WI38 (cell line): ENCODE measurements at regions not wholly inside any gene's neighbourhood (a gene's known extent, or its start where the extent isn't known, plus 50 kb on each side); places are given as distances from the start of the nearest gene placed in this dataset.
"Not testable (repeated sequence)": the region's sequence is repeated elsewhere in the genome, so short reads cannot be mapped to it uniquely, and the experiment has no call there.

ENCODE experiments used
- H3K4me3 ChIP-seq: 2 replicates; pipeline ENCODE4 v1.5.1; 2011; ENCODE audit warnings: low read depth, mild to moderate bottlenecking, control low read depth, low read length
- TF ChIP-seq, protein P1 (sequence below): IDR thresholded peaks from 2 replicates; pipeline ENCODE4 v1.5.1; 2012; ENCODE audit warnings: low read depth, mild to moderate bottlenecking, control low read depth, low read length

DNA sequence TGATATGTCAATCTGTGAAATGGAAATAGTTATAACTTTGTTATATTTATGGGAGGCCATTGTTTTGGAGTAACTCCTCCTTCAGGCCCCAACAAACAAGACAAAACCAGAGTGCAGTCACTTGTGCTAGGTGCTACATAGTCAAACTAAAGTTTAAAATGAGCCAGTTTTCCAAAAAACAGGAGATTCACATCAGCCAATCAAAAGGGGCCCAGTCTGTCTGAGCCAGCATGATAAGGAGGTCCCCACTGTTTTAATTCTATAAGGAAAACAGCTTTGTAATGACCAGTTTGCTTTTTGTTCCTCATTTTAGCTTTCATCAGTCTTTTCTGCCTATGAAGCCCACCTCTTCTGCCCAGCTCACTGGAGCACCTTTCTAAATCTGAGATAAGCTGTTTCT lies 94.7 kb upstream of the SLC7A14 start:
- H3K4me3 ChIP-seq, result no peak overlapping the region
- TF ChIP-seq, protein P1, sequence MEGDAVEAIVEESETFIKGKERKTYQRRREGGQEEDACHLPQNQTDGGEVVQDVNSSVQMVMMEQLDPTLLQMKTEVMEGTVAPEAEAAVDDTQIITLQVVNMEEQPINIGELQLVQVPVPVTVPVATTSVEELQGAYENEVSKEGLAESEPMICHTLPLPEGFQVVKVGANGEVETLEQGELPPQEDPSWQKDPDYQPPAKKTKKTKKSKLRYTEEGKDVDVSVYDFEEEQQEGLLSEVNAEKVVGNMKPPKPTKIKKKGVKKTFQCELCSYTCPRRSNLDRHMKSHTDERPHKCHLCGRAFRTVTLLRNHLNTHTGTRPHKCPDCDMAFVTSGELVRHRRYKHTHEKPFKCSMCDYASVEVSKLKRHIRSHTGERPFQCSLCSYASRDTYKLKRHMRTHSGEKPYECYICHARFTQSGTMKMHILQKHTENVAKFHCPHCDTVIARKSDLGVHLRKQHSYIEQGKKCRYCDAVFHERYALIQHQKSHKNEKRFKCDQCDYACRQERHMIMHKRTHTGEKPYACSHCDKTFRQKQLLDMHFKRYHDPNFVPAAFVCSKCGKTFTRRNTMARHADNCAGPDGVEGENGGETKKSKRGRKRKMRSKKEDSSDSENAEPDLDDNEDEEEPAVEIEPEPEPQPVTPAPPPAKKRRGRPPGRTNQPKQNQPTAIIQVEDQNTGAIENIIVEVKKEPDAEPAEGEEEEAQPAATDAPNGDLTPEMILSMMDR, result no peak

DNA sequence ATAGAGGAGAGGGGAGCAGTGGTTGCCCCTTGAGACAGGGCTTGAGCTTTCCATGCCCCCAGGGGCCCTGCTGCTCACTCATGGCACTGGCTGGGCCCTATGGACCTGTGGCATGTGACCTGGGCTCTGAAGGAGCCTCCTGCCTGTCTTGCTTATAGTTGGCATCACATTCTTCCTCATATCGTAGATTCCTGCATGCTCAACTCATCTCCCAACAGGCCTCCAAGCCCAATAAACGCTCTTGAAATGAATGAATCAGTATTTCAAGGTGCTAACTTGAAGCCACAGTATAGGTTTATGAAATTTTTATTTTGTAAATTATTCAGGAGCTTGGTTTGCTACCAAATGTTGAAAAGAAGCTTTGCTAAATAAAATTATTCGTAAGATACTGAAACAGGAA lies 93.3 kb upstream of the SLC7A14 start:
- TF ChIP-seq, protein P1, result no peak
- no peak overlapping the region for H3K4me3 ChIP-seq

DNA sequence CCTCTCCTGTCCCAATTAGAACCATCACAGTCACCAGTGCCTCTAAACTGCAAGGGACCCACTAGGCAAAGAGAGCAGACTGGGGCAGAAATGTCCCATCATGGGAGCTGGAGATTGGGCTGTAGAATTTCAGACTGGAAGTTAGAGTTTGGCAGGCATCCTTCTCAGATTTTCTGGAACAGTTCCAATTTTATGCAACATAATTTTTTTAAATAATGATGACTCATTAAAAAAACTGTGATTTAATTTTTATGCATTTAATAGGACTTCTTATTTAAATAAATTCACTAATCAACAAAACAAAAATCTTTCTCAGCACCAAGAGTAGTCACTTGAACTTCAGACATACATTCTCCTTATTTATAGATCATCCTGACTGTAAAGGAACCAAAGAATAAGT lies 84.6 kb upstream of the SLC7A14 start:
- TF ChIP-seq, protein P1, result no peak
- no peak overlapping the region for H3K4me3 ChIP-seq

DNA sequence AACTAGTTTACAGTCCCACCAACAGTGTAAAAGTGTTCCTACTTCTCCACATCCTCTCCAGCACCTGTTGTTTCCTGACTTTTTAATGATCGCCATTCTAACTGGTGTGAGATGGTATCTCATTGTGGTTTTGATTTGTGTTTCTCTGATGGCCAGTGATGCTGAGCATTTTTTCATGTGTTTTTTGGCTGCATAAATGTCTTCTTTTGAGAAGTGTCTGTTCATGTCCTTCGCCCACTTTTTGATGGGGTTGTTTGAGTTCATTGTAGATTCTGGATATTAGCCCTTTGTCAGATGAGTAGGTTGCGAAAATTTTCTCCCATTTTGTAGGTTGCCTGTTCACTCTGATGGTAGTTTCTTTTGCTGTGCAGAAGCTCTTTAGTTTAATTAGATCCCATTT lies 77.1 kb upstream of the SLC7A14 start:
- not testable (repeated sequence) for H3K4me3 ChIP-seq

DNA sequence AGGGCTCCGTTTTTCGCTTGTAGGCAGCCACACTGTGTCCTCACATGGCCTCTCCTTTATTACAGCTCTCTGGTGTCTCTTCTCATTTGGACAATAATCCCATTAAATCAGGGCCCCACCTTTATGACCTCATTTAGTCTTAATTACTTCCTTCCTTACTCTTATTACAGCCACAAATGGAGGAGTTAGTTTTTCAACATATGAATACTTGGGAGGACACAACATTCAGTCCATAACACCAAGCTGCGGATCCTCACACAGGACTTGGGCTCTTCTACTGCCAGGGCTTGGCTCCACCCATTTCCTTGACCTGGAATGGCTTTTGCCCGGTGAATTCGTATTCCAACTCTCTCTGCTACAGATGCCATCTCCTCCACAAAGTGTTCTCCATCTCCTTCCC lies 74.3 kb upstream of the SLC7A14 start:
- TF ChIP-seq, protein P1, result no peak
- no peak overlapping the region for H3K4me3 ChIP-seq

DNA sequence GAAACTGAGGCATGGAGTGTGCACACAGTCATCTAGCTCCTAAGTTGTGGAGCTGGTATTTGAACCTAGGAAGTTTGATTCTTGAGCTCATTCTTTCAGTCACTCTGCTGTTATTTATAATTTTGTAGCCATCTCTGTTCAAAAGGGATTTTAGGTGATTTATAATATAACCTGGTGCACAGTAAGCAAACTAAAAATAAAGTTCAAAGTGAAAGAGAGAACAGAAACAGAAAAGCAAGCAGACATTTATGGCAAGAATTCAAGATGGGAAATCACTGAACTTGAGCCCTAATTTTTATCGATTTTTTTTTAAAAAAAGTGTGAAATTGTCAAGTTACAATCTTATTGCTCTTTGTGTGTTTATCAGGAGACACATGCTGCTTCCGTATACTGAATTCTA lies 71.4 kb upstream of the SLC7A14 start:
- TF ChIP-seq, protein P1, result no peak
- no peak overlapping the region for H3K4me3 ChIP-seq

DNA sequence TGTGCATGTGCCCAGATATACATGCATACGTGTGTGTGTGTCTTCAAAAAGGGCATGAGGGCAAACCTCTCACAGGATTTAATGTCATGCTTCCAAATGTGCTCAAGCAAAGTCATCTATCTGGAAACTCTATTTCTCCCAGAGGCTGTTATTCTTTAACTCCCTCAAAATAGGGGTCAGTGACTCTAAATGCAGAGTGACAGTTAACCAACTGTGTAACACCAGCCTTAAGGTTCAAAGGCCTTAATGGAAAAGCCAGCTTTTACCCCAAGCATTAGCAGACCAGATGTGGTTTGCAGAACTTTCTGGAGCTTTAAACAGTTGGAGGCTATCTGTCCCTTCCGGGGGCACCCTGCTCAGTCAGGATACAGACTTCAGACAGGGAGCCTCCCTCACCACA lies 70.4 kb upstream of the SLC7A14 start:
- no peak overlapping the region for H3K4me3 ChIP-seq
- TF ChIP-seq, protein P1, result no peak

DNA sequence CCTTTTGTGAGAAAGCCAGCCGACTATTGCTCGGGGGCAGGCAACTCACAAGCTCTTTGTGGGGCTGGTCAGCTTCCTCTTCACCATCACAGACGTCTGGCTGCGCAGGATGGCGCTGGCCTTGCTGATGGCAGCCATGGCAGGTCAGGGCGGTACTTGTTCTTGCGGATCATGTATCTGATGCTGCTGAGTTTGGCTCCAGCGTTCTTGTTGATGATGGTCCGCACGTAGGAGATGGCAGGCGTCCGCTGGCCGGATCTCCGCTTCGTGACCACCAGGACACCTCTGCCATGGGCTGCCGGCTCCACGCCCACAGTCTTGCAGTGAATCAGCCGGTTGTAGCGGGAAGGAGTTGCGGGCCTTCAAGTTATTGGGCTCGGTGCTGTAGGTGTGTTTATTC lies 67.9 kb upstream of the SLC7A14 start:
- H3K4me3 ChIP-seq, result no peak overlapping the region

More for the DNA sequence above, 67.9 kb upstream of the SLC7A14 start:
- TF ChIP-seq, protein P1, result no peak
